ENCODE measurements at regions not wholly inside any gene's neighbourhood (a gene's known extent, or its start where the extent isn't known, plus 50 kb on each side); places are given as distances from the start of the nearest gene placed in this dataset.

DNA sequence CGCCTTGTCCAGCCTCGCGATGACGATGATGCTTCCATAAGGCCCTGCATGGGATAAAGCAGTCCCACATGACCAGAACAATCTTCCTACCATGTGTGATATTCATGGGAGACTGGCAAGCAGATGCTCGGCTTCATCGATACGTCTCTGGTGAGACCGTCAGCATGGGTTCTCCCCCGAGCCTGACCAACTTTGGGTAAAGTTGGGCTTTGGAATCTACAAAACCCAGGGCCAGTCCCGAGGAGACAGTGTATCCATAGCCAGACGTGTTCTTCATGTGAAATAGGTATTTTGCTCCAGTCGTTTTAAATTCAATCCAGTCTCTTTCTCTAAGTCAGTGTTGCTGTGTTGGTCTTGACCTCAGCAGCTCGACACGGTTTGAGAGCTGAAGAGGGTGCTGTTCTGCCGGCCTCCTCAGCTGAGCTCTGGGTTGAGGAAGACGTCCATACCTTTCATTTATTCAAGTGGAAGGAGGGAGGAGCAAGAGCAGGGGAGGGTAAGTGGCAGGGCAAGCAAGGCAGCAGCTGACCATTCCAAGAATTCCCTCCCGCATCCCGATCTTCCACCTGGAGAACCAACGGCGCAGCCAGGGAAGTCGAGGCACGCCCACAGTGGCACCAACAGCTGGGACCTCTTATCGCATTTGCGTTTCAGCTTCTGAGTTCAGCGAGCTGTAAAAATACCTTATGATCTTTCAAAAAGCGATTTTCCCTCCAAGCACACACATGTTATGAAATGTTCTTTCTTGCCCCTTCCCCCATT lies 64.0 kb upstream of the THBS2 start:
- TF ChIP-seq, protein P1, sequence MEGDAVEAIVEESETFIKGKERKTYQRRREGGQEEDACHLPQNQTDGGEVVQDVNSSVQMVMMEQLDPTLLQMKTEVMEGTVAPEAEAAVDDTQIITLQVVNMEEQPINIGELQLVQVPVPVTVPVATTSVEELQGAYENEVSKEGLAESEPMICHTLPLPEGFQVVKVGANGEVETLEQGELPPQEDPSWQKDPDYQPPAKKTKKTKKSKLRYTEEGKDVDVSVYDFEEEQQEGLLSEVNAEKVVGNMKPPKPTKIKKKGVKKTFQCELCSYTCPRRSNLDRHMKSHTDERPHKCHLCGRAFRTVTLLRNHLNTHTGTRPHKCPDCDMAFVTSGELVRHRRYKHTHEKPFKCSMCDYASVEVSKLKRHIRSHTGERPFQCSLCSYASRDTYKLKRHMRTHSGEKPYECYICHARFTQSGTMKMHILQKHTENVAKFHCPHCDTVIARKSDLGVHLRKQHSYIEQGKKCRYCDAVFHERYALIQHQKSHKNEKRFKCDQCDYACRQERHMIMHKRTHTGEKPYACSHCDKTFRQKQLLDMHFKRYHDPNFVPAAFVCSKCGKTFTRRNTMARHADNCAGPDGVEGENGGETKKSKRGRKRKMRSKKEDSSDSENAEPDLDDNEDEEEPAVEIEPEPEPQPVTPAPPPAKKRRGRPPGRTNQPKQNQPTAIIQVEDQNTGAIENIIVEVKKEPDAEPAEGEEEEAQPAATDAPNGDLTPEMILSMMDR (conservative IDR thresholded peaks at IDR 0.05), result no peak
- no peak for TF ChIP-seq EZH2 (IDR thresholded peaks at IDR 0.05; ENCODE audit: low read depth)
